OCI-LY1 (cell line): ENCODE measurements at regions not wholly inside any gene's neighbourhood (a gene's known extent, or its start where the extent isn't known, plus 50 kb on each side); places are given as distances from the start of the nearest gene placed in this dataset.

Source experiments
- H2AFZ ChIP-seq: fragments of 200-600 bp; sonication (generic), shearing (Covaris generic); 2 replicates; pipeline ENCODE4 v1.6.0; 2014; ENCODE audit warnings: antibody characterized with exemption, mild to moderate bottlenecking, low read length
- H3F3A ChIP-seq: fragments of 200-600 bp; sonication (generic), shearing (Covaris generic); 2 replicates; pipeline ENCODE4 v1.6.0; 2014; ENCODE audit warnings: mild to moderate bottlenecking, antibody characterized with exemption, low read length, moderate library complexity; ENCODE audit not compliant: insufficient read depth
- H3K27ac ChIP-seq: fragments of 200-600 bp; sonication (generic); 2 replicates; pipeline ENCODE4 v1.5.1; 2014; ENCODE audit warnings: low read length, mixed run types, mild to moderate bottlenecking, low read depth; ENCODE audit not compliant: poor library complexity, severe bottlenecking
- H3K27me3 ChIP-seq: fragments of 200-600 bp; sonication (generic); 2 replicates; pipeline ENCODE4 v1.6.0; 2014; ENCODE audit warnings: antibody characterized with exemption, mild to moderate bottlenecking, low read length, moderate library complexity; ENCODE audit not compliant: insufficient read depth
- H3K36me3 ChIP-seq: fragments of 200-600 bp; sonication (generic); 2 replicates; pipeline ENCODE4 v1.6.1; 2014; ENCODE audit warnings: mild to moderate bottlenecking, antibody characterized with exemption, low read length, moderate library complexity, mixed read lengths; ENCODE audit not compliant: insufficient read depth
- H3K4me1 ChIP-seq: fragments of 200-600 bp; sonication (generic); 2 replicates; pipeline ENCODE4 v1.5.1; 2014; ENCODE audit warnings: mild to moderate bottlenecking, low read length, moderate library complexity; ENCODE audit not compliant: insufficient read depth, severe bottlenecking
- H3K4me2 ChIP-seq: fragments of 200-600 bp; sonication (generic), shearing (Covaris generic); 2 replicates; pipeline ENCODE4 v1.6.1; 2014; ENCODE audit warnings: low read length
- H3K4me3 ChIP-seq: fragments of 200-600 bp; sonication (generic); 2 replicates; pipeline ENCODE4 v1.5.1; 2014; ENCODE audit warnings: low read length, low read depth, mild to moderate bottlenecking, mixed read lengths; ENCODE audit not compliant: poor library complexity, severe bottlenecking
- H3K79me2 ChIP-seq: fragments of 200-600 bp; shearing (Covaris generic); 2 replicates; pipeline ENCODE4 v1.6.1; 2016; ENCODE audit warnings: mixed run types, low read length, mixed read lengths; ENCODE audit not compliant: insufficient read depth
- H3K9ac ChIP-seq: fragments of 200-600 bp; sonication (generic), shearing (Covaris generic); 2 replicates; pipeline ENCODE4 v1.6.1; 2014; ENCODE audit warnings: mild to moderate bottlenecking, low read length, mixed read lengths
- H3K9me2 ChIP-seq: fragments of 200-600 bp; sonication (generic), shearing (Covaris generic); 2 replicates; pipeline ENCODE4 v1.6.1; 2014; ENCODE audit warnings: low read depth, mild to moderate bottlenecking, low read length, mixed read lengths
- H3K9me3 ChIP-seq: fragments of 200-600 bp; shearing (Covaris generic); 2 replicates; pipeline ENCODE4 v1.6.1; 2014; ENCODE audit warnings: low read length, mixed read lengths
- H4K20me1 ChIP-seq: fragments of 200-600 bp; sonication (generic), shearing (Covaris generic); 2 replicates; pipeline ENCODE4 v1.6.0; 2016; ENCODE audit warnings: mild to moderate bottlenecking, low read length; ENCODE audit not compliant: insufficient read depth
- EZH2 ChIP-seq: fragments of 200-600 bp; sonication (generic), shearing (Covaris generic); IDR thresholded peaks from 2 replicates; pipeline ENCODE4 v1.8.0; 2017; ENCODE audit warnings: borderline replicate concordance, mixed run types, mild to moderate bottlenecking, antibody characterized with exemption, low read length, moderate library complexity, mixed read lengths
- TF ChIP-seq, protein P1 (sequence below): fragments of 200-600 bp; sonication (generic), shearing (Covaris generic); IDR thresholded peaks from 2 replicates; pipeline ENCODE4 v1.5.1; 2017; ENCODE audit warnings: mild to moderate bottlenecking, antibody characterized with exemption, low read length, moderate library complexity, mixed read lengths

DNA sequence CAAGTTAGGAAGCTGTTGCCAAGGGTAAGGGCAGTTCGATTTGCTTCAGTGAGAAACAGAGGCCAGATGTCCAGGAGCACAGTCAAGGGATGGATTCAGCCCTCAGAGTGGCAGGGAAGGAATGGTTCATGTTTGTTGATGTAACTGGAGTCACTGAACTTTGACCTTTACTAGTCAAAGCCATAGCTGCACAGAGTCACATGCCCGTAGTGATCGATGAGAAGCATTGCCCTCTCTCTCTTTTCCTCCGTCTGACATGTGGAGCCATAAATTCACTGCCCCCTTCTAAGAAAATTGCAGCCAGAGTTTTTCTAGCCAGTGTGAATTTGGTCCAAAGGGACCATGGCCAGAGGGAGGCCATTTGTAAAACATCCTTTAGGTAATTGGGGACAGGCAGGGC lies 124.1 kb upstream of the MTNR1B start:
- Histone ChIP-seq H2AFZ (no peak overlapping the region), H3K79me2 (no peaks in the 10 kb centered on the region), H3K9me3 (no peaks in the 10 kb centered on the region), H3K27ac (no peak overlapping the region), H4K20me1 (no peaks in the 10 kb centered on the region), H3F3A (no peaks in the 10 kb centered on the region), H3K9me2 (no peaks in the 10 kb centered on the region), H3K36me3 (no peaks in the 10 kb centered on the region), H3K9ac (no peak overlapping the region), H3K27me3 (no peaks in the 10 kb centered on the region), H3K4me3 (no peak overlapping the region), H3K4me1 (no peaks in the 10 kb centered on the region), H3K4me2 (no peak overlapping the region)
- TF ChIP-seq, protein P1, sequence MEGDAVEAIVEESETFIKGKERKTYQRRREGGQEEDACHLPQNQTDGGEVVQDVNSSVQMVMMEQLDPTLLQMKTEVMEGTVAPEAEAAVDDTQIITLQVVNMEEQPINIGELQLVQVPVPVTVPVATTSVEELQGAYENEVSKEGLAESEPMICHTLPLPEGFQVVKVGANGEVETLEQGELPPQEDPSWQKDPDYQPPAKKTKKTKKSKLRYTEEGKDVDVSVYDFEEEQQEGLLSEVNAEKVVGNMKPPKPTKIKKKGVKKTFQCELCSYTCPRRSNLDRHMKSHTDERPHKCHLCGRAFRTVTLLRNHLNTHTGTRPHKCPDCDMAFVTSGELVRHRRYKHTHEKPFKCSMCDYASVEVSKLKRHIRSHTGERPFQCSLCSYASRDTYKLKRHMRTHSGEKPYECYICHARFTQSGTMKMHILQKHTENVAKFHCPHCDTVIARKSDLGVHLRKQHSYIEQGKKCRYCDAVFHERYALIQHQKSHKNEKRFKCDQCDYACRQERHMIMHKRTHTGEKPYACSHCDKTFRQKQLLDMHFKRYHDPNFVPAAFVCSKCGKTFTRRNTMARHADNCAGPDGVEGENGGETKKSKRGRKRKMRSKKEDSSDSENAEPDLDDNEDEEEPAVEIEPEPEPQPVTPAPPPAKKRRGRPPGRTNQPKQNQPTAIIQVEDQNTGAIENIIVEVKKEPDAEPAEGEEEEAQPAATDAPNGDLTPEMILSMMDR: no peak
- no peak for TF ChIP-seq EZH2

DNA sequence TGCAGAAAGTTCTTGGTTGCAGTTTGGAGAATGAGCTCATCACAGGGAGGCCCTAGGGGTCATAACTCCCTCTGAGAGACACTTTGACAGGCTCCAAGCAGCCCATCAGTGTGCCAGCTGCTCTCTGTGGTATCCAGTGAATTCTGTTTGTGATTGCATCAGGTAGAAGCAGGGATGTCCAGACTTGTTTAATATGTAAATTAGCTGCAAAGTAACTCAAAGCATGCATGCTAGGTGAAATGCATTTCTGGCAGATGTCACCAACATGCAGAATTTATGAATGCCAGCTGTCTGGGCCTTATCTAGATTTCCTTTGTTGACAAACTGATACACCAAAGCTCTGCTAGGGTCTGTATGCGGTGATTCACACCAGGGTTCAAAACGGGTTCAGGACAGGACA lies 123.6 kb upstream of the MTNR1B start:
- Histone ChIP-seq H3K27ac (no peak overlapping the region), H3K4me1 (no peaks in the 10 kb centered on the region), H3K36me3 (no peaks in the 10 kb centered on the region), H3K79me2 (no peaks in the 10 kb centered on the region), H2AFZ (no peak overlapping the region), H3K9me3 (no peaks in the 10 kb centered on the region), H3K27me3 (no peaks in the 10 kb centered on the region), H3K9ac (no peak overlapping the region), H3K4me3 (no peak overlapping the region), H3K4me2 (no peak overlapping the region), H4K20me1 (no peaks in the 10 kb centered on the region), H3K9me2 (no peaks in the 10 kb centered on the region), H3F3A (no peaks in the 10 kb centered on the region)
- no peak for TF ChIP-seq EZH2
- TF ChIP-seq, protein P1: no peak

GRCh38 chr11:92846491-92847125 lies 122.8 kb upstream of the MTNR1B start:
- no peak overlapping the region for H2AFZ ChIP-seq
- no peak overlapping the region for H3K4me2 ChIP-seq
- H3K4me3 ChIP-seq: no peak overlapping the region
- no peak overlapping the region for H3K9ac ChIP-seq
- no peaks in the 10 kb centered on the region for H3K36me3 ChIP-seq
- no peaks in the 10 kb centered on the region for H3F3A ChIP-seq
- H3K9me2 ChIP-seq: no peaks in the 10 kb centered on the region
- no peak overlapping the region for H3K27ac ChIP-seq
- H4K20me1 ChIP-seq: no peaks in the 10 kb centered on the region
- no peaks in the 10 kb centered on the region for H3K9me3 ChIP-seq
- no peaks in the 10 kb centered on the region for H3K27me3 ChIP-seq
- no peaks in the 10 kb centered on the region for H3K4me1 ChIP-seq
- TF ChIP-seq, protein P1: no peak
- no peak for TF ChIP-seq EZH2
- H3K79me2 ChIP-seq: no peaks in the 10 kb centered on the region
